CD4-positive, alpha-beta T cell (primary cell): ENCODE measurements at regions not wholly inside any gene's neighbourhood (a gene's known extent, or its start where the extent isn't known, plus 50 kb on each side); places are given as distances from the start of the nearest gene placed in this dataset.

Experiments used
- ATAC-seq: fragments of 200-7000 bp; cut with Tn5 transposase; one replicate; pipeline ENCODE4 v1.10.0; 2022; ENCODE audit warnings: mild to moderate bottlenecking; ENCODE audit not compliant: poor library complexity
- CTCF ChIA-PET: fragments of 350-600 bp; sonication (Branson Sonifier 250); formaldehyde crosslinking; loops from one replicate; lab custom pipeline; 2021; ENCODE audit warnings: antibody characterized with exemption, inconsistent platforms; lab: Charles Lee
- POLR2A ChIA-PET: fragments of 350-600 bp; sonication (Branson Sonifier 250); formaldehyde crosslinking; loops from one replicate; lab custom pipeline; 2021; ENCODE audit warnings: antibody characterized with exemption, inconsistent platforms; lab: Charles Lee
- DNase-seq, 14 experiments: peaks; one replicate each; pipeline ENCODE4 v3.0.0-alpha.2; 2013 to 2020; ENCODE audit warnings: mixed read lengths in 2 of 14
- H3K27ac ChIP-seq, 2 donors: one replicate each; pipeline versions ENCODE4 v1.5.1 to v1.7.0; 2013; ENCODE audit warnings: low read length in 2 of 2, low read depth in 1 of 2, mild to moderate bottlenecking in 1 of 2
- H3K27me3 ChIP-seq, 2 experiments: 1 replicate in 1 of 2; 2 replicates in 1 of 2; pipeline versions ENCODE4 v1.6.1 to v1.7.0; 2013; ENCODE audit warnings: low read length in 2 of 2, control low read depth in 1 of 2, mild to moderate bottlenecking in 1 of 2, moderate library complexity in 1 of 2; ENCODE audit not compliant: insufficient read depth in 2 of 2, control insufficient read depth in 1 of 2
- H3K36me3 ChIP-seq: one replicate; pipeline ENCODE4 v1.6.1; 2013; ENCODE audit warnings: low read length, control low read depth; ENCODE audit not compliant: insufficient read depth
- H3K4me1 ChIP-seq: one replicate; pipeline ENCODE4 v1.6.1; 2013; ENCODE audit warnings: low read length, control low read depth; ENCODE audit not compliant: insufficient read depth
- H3K4me3 ChIP-seq: one replicate; pipeline ENCODE4 v1.5.1; 2013; ENCODE audit warnings: mild to moderate bottlenecking, low read length, moderate library complexity
- H3K9me3 ChIP-seq, 2 experiments: 1 replicate in 1 of 2; 2 replicates in 1 of 2; pipeline versions ENCODE4 v1.6.1 to v1.7.0; 2013; ENCODE audit warnings: low read length in 2 of 2, mild to moderate bottlenecking in 2 of 2, control low read depth in 1 of 2, moderate library complexity in 1 of 2; ENCODE audit not compliant: control insufficient read depth in 1 of 2, insufficient read depth in 1 of 2
- H3K27ac Mint-ChIP-seq: one replicate; pipeline ENCODE4 v1.8.0; 2020; ENCODE audit warnings: mixed read lengths
- H3K27me3 Mint-ChIP-seq: one replicate; pipeline ENCODE4 v1.8.0; 2021; ENCODE audit warnings: mixed read lengths
- H3K36me3 Mint-ChIP-seq: one replicate; pipeline ENCODE4 v1.8.0; 2021; ENCODE audit warnings: low read depth, mixed read lengths
- H3K4me1 Mint-ChIP-seq: one replicate; pipeline ENCODE4 v1.8.0; 2021; ENCODE audit warnings: low read depth, mixed read lengths
- H3K4me3 Mint-ChIP-seq: one replicate; pipeline ENCODE4 v1.8.0; 2020; ENCODE audit warnings: mild to moderate bottlenecking, mixed read lengths
- H3K9me3 Mint-ChIP-seq: one replicate; pipeline ENCODE4 v1.8.0; 2020; ENCODE audit warnings: mixed read lengths
- CTCF ChIP-seq: fragments of 200-600 bp; IDR thresholded peaks from one replicate; pipeline ENCODE4 v1.8.0; 2022; ENCODE audit warnings: antibody characterized with exemption, mild to moderate bottlenecking
- intact Hi-C, 2 experiments: fragments of 100-400 bp; cut with DNase I in 1 of 2; cut with micrococcal nuclease in 1 of 2; formaldehyde crosslinking; loops; one replicate each; pipeline versions ENCODE4 v1.15.1 to v1.9.0; 2023 to 2025; cut with DNase I, micrococcal nuclease

GRCh38 chr18:37873416-37873815 is 307.8 kb upstream of the CELF4 start:
- ATAC-seq (no peak), DNase-seq (no peak)
- Histone ChIP-seq H3K27me3 (no peaks in the 10 kb centered on the region), H3K4me3 (no peak overlapping the region), H3K4me1 (no peaks in the 10 kb centered on the region), H3K27ac (no peak overlapping the region), H3K36me3 (no peaks in the 10 kb centered on the region), H3K9me3 (peaks cover 0 to 4% of the 10 kb centered on the region in 2 experiments)
- no peak for TF ChIP-seq CTCF
- no peaks in the 10 kb centered on the region for H3K27me3 Mint-ChIP-seq
- no peak overlapping the region for H3K4me3 Mint-ChIP-seq
- no peaks in the 10 kb centered on the region for H3K4me1 Mint-ChIP-seq
- H3K9me3 Mint-ChIP-seq, result peaks cover 3% of the 10 kb centered on the region
- H3K27ac Mint-ChIP-seq, result no peak overlapping the region
- H3K36me3 Mint-ChIP-seq, result no peaks in the 10 kb centered on the region
- POLR2A ChIA-PET, result no interaction called here
- CTCF ChIA-PET, result no interaction called here
- intact Hi-C loops, result no loop called here

GRCh38 chr18:37872562-37872961 is 307.0 kb upstream of the CELF4 start:
- H3K9me3 ChIP-seq, result peaks cover 0 to 4% of the 10 kb centered on the region in 2 experiments
- ATAC-seq (no peak), DNase-seq (no peak)
- no peaks in the 10 kb centered on the region for H3K27me3 Mint-ChIP-seq
- no peaks in the 10 kb centered on the region for H3K36me3 ChIP-seq
- no peak overlapping the region for H3K27ac ChIP-seq
- no peak overlapping the region for H3K4me3 ChIP-seq
- H3K4me1 ChIP-seq, result no peaks in the 10 kb centered on the region
- H3K4me3 Mint-ChIP-seq, result no peak overlapping the region
- intact Hi-C loops, result no loop called here
- H3K36me3 Mint-ChIP-seq, result no peaks in the 10 kb centered on the region
- H3K27me3 ChIP-seq, result no peaks in the 10 kb centered on the region
- H3K9me3 Mint-ChIP-seq, result peaks cover 3% of the 10 kb centered on the region
- POLR2A ChIA-PET, result no interaction called here
- H3K4me1 Mint-ChIP-seq, result no peaks in the 10 kb centered on the region
- CTCF ChIA-PET, result no interaction called here
- no peak for TF ChIP-seq CTCF
- no peak overlapping the region for H3K27ac Mint-ChIP-seq

GRCh38 chr18:37871561-37871960 is 306.0 kb upstream of the CELF4 start:
- intact Hi-C loops, result no loop called here
- no peaks in the 10 kb centered on the region for H3K4me1 ChIP-seq
- no peak for TF ChIP-seq CTCF
- H3K4me3 ChIP-seq, result no peak overlapping the region
- ChIA-PET CTCF (no interaction called here), POLR2A (no interaction called here)
- no peak overlapping the region for H3K27ac ChIP-seq
- no peaks in the 10 kb centered on the region for H3K27me3 Mint-ChIP-seq
- H3K4me1 Mint-ChIP-seq, result no peaks in the 10 kb centered on the region
- peaks cover 0 to 4% of the 10 kb centered on the region in 2 experiments for H3K9me3 ChIP-seq
- H3K36me3 Mint-ChIP-seq, result no peaks in the 10 kb centered on the region
- DNase-seq (no peak), ATAC-seq (no peak)
- H3K27me3 ChIP-seq, result no peaks in the 10 kb centered on the region
- H3K27ac Mint-ChIP-seq, result no peak overlapping the region
- no peak overlapping the region for H3K4me3 Mint-ChIP-seq
- H3K9me3 Mint-ChIP-seq, result peaks cover 3% of the 10 kb centered on the region
- H3K36me3 ChIP-seq, result no peaks in the 10 kb centered on the region
